Astrocyte (in vitro differentiated cells and primary cell): ENCODE measurements at regions not wholly inside any gene's neighbourhood (a gene's known extent, or its start where the extent isn't known, plus 50 kb on each side); places are given as distances from the start of the nearest gene placed in this dataset.

Experiments used
- CTCF ChIP-seq: IDR thresholded peaks from 2 replicates; pipeline ENCODE4 v1.5.1; 2011; ENCODE audit warnings: low read depth, mild to moderate bottlenecking, inconsistent platforms, low read length, moderate library complexity; ENCODE audit not compliant: insufficient read depth
- EZH2 ChIP-seq: IDR thresholded peaks from 2 replicates; pipeline ENCODE4 v1.6.1; 2012; ENCODE audit warnings: mild to moderate bottlenecking, low read length, inconsistent platforms; ENCODE audit not compliant: insufficient read depth

- TF ChIP-seq CTCF (no peak), EZH2 (no peak)
These were observed 1061.0 kb upstream of the TMEM132C start for GRCh38 chr12:127205781-127206555.
